Middle frontal gyrus (tissue), 1 donor: ENCODE measurements at regions not wholly inside any gene's neighbourhood (a gene's known extent, or its start where the extent isn't known, plus 50 kb on each side); places are given as distances from the start of the nearest gene placed in this dataset.
A peak's percentile ranks its signal among the peaks of the same experiment; 100 is the strongest.
"Not testable (repeated sequence)": the region's sequence is repeated elsewhere in the genome, so short reads cannot be mapped to it uniquely, and the experiment has no call there.

Experiments
- DNase-seq: peaks from one replicate; pipeline ENCODE4 v3.0.0-alpha.2; 2015; ENCODE audit warnings: low spot score; ENCODE audit errors: extremely low spot score

- no peak for DNase-seq
Observed at GRCh38 chr1:60916906-60917305, 165.5 kb upstream of the NFIA start.

GRCh38 chr1:60916199-60916598, 166.2 kb upstream of the NFIA start:
- no peak for DNase-seq

- DNase-seq: no peak
Observed at GRCh38 chr1:60915441-60915840, 166.9 kb upstream of the NFIA start.

GRCh38 chr1:60914982-60915381, 167.4 kb upstream of the NFIA start:
- no peak for DNase-seq

GRCh38 chr1:60913708-60914107, 168.7 kb upstream of the NFIA start:
- DNase-seq: not testable (repeated sequence)

GRCh38 chr1:60913039-60913438, 169.3 kb upstream of the NFIA start:
- no peak for DNase-seq

- no peak for DNase-seq
Observed at GRCh38 chr1:60911966-60912697, 170.2 kb upstream of the NFIA start.

GRCh38 chr1:60908159-60908558, 174.2 kb upstream of the NFIA start:
- DNase-seq: no peak

- no peak for DNase-seq
Observed at GRCh38 chr1:60906526-60906925, 175.8 kb upstream of the NFIA start.

GRCh38 chr1:60906039-60906438, 176.3 kb upstream of the NFIA start:
- DNase-seq: no peak

GRCh38 chr1:60904099-60904851, 178.1 kb upstream of the NFIA start:
- DNase-seq: peak; percentile 51

GRCh38 chr1:60903591-60903990, 178.8 kb upstream of the NFIA start:
- peak; percentile 74 for DNase-seq

- DNase-seq: no peak
Observed at GRCh38 chr1:60899464-60899863, 182.9 kb upstream of the NFIA start.

- no peak for DNase-seq
Observed at GRCh38 chr1:60898987-60899386, 183.4 kb upstream of the NFIA start.

- no peak for DNase-seq
Observed at GRCh38 chr1:60898413-60898812, 183.9 kb upstream of the NFIA start.

GRCh38 chr1:60896701-60897363, 185.5 kb upstream of the NFIA start:
- no peak for DNase-seq

GRCh38 chr1:60895701-60896100, 186.7 kb upstream of the NFIA start:
- no peak for DNase-seq

GRCh38 chr1:60895252-60895651, 187.1 kb upstream of the NFIA start:
- no peak for DNase-seq

- no peak for DNase-seq
Observed at GRCh38 chr1:60894741-60895140, 187.6 kb upstream of the NFIA start.

GRCh38 chr1:60894130-60894529, 188.2 kb upstream of the NFIA start:
- DNase-seq: no peak

- DNase-seq: no peak
Observed at GRCh38 chr1:60893136-60893930, 189.0 kb upstream of the NFIA start.

GRCh38 chr1:60891765-60892164, 190.6 kb upstream of the NFIA start:
- DNase-seq: no peak
